ENCODE measurements at regions not wholly inside any gene's neighbourhood (a gene's known extent, or its start where the extent isn't known, plus 50 kb on each side); places are given as distances from the start of the nearest gene placed in this dataset.
"Not testable (repeated sequence)": the region's sequence is repeated elsewhere in the genome, so short reads cannot be mapped to it uniquely, and the experiment has no call there.

- no peak for DNase-seq (ENCODE audit: low read depth)
Observed at GRCh38 chr2:160803881-160804280, 310.3 kb upstream of the RBMS1 start.

DNA sequence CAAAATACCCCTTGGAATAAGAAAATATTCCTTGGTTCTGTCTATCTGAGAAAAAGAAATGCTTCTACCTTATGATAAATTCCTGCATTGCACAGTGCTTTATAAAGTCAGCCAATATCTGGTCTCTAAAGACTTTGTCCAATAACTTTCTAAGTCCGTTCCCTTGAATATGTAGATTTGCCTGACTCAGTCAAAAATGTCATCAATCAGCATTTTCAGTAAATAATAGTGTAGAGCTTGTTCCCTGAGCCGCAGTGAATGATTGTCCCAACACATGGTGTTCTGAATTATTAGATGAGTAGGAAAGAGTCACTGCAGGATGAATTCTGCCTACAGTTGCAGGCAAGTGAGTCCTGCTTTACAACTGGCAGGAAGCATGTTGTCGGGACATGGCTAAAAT, 316.8 kb upstream of the RBMS1 start:
- no peak for DNase-seq (ENCODE audit: low read depth)

DNA sequence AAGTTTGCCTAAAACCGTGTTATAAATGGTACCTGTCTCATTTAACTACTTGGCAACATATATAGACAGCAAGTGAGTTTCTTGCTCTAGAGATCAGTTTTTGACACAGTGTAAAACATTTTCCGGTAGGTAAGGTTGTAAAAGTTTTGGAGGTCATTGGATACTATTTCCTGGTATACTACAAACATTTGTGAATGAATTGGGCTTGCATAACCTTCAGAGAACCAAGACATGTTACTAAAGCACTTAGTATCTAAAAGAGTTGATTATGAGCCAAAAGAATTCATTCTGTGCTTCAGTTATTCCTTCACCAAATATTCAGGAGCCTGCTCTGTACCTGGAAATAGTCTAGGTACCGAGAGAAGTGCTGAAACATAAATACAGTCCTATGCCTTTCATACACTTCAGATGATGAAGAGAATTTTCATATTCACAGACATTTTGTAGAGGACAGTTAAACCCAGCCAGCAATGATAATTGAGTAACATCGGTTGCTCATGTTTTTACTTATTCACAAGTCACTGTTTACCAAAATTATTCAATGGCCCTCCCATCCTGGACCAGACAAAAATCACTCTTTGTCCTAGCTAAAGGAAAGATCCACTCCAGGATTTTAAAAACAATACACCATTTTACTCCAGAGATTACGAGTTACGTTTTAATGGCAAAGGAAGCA, 319.4 kb upstream of the RBMS1 start:
- DNase-seq (ENCODE audit: low read depth), result no peak

GRCh38 chr2:160813506-160813858, 319.9 kb upstream of the RBMS1 start:
- DNase-seq (ENCODE audit: low read depth), result no peak

- no peak for DNase-seq (ENCODE audit: low read depth)
Observed at GRCh38 chr2:160816916-160817499, 323.4 kb upstream of the RBMS1 start.

DNA sequence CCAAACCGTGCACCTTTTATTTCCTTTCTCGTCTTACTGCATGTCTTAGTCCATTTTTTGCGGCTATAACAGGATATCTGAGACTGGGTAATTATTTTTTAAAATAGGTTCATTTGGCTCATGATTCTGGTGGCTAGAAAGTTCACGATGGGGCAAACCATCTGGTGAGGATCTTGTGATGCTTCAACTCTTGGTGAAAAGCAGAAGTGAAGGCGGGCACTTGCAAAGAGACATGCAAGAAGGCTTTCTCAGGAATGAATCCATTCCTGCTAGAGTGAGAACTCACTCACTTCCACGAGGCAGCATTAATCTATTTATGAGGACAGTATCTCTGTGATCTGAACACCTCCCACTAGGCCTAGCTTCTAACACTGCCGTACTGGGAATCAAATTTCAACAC, 327.1 kb upstream of the RBMS1 start:
- no peak for DNase-seq (ENCODE audit: low read depth)

DNA sequence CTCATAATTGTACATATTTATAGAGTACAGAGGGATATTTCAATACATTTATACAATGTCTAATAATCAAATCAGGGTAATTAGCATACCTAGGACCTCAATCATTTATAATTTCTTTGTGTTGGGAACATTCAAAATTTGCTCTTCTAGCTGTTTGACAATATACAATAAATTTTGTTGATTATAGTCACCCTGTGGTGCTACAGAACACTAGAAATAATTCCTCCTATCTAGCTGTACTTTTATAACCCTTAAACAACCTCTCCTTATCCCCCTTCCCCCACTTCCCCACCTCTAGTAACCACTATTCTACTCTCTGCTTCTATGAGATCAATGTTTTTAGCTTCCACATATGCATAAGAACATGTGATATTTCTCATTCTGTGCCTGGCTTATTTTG, 328.4 kb upstream of the RBMS1 start:
- DNase-seq (ENCODE audit: low read depth), result no peak

DNA sequence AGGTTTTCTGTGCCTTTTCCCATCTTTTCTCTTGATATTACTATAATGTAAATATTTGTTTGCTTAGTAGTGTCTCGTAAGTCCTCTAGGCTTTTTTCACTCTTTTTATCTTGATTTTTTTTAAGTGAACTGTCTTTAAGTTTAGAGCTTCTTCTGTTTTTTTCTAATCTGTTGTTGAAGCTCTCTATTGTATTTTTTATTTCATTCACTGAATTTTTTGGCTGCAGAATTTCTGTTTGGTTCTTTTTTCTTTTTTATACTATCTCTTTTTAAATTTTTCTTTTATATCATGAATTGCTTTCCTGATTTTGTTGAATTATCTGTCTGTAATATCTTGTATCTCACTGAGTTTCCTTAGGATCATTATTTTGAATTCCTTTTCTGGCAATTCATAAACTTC, 331.8 kb upstream of the RBMS1 start:
- DNase-seq (ENCODE audit: low read depth), result no peak

- no peak for DNase-seq (ENCODE audit: low read depth)
Observed at GRCh38 chr2:160826496-160826895, 332.9 kb upstream of the RBMS1 start.

DNA sequence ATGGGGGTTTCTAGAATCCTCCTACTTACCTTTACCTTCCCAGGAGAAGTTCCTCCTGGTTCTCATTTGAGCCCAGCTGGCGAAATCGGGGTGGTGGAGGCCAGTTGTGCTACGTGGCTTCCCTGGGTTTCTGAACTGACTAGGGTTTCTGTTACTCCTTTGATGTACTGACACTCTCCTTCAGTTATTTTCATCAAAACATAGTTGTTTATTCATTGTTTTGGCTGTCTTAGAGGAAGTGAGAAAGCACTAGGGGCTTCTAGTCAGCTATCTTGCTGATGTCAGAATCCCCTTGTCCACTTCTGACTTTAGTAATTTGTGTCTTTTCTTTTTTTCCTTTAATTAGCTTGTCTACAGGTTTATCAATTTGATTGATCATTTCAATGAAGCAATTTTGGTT, 332.2 kb upstream of the TANK start:
- no peak for DNase-seq (ENCODE audit: low read depth)

DNA sequence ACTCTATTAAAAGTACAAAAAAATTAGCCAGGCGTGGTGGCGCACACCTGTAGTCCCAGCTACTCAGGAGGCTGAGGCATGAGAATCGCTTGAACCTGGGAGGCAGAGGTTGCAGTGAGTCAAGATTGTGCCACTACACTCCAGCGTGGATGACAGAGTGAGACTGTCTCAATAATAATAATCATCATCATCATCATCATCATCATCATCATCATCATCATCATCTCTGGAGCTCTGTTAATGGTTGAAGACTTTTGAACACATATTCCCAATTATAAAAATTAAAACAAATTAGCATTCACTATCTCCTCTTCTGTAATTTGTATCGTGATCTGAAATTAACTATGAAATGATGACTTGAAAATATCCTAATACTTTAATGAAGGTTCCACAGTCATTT, 327.8 kb upstream of the TANK start:
- DNase-seq (ENCODE audit: low read depth), result not testable (repeated sequence)

DNA sequence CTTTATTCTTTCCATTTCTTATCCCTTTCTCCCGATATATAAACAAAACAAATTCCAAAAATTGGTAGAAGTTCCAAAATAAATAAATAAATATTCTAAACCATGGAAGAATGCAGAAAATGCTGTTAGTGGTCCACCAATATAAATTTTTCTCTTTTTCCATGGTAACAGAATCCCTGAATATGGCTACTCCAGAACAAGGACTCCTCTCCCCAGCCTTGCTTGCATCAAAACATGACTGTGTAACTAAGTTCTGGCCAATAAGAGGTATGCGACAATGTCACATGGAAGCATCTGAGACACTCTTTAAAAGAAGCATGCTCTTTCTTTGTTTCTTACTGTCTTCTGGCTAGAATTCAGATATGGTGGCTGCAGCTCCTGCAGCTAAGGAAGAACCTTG, 325.1 kb upstream of the TANK start:
- DNase-seq (ENCODE audit: low read depth), result no peak

GRCh38 chr2:160836755-160837154, 323.5 kb upstream of the TANK start:
- peak; percentile 88 for DNase-seq (ENCODE audit: low read depth)

DNA sequence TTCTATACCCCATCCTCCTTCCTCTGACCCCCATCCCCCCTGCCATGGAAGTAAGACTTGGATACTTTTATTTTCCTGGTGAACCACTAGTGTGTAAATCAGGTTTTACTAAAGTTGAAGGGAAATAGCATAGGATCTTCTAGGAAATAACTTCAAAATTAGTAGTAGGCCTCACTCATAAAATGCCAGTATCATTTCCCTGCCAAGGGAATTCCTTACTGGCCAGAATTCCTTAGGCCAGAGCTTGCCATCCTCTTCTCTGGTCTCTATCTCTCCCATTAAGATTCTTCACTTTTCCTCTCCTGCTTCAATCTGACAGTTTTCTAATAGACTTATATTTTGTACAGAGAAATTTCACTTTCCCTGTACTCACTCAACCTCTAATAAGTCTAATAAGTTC, 322.8 kb upstream of the TANK start:
- DNase-seq (ENCODE audit: low read depth), result no peak

GRCh38 chr2:160838147-160838546, 322.1 kb upstream of the TANK start:
- no peak for DNase-seq (ENCODE audit: low read depth)

GRCh38 chr2:160838691-160839090, 321.5 kb upstream of the TANK start:
- no peak for DNase-seq (ENCODE audit: low read depth)

DNA sequence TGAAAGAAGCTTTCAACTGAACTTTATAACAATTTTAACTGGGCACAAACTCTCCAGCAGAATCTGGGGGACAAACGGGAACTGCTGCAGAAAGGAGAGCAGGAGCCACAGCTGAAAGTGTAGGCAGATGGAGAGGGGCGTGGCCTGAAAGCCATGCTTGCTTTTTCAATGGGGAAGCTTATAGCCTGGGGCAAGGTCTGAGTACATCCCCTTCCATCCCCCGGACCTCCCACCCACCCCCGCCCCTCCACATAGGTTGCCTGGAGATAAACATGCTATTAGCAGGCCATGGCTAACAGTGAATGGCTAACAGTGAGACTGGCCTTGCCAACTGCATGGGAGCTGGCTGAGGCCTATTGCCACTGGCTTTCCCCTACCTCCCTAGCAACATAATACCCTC, 317.9 kb upstream of the TANK start:
- DNase-seq (ENCODE audit: low read depth), result no peak

GRCh38 chr2:160859096-160859495, 301.1 kb upstream of the TANK start:
- DNase-seq (ENCODE audit: low read depth), result no peak

GRCh38 chr2:160862226-160862625, 298.0 kb upstream of the TANK start:
- no peak for DNase-seq (ENCODE audit: low read depth)

- DNase-seq (ENCODE audit: low read depth), result no peak
Observed at GRCh38 chr2:160868891-160869290, 291.3 kb upstream of the TANK start.

DNA sequence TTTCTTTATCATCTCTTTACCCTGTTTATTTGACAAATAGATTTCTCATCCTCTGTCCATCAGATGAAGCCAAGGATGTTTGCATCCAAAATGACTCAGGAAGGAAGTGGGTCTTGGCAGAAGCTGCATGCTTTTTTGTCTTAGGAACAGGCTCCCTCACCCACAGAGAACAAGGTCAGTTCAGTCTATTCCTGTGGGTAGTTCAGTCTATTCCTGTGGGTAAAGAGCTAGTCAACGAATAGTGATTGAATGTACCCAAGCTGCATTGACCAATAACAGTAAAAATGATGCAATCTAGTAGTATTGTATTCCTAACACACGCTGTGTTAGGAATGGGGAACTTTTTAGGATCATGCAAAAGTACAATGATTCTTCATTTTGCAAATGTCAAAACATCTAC, 290.8 kb upstream of the TANK start:
- peak; percentile 94 for DNase-seq (ENCODE audit: low read depth)

DNA sequence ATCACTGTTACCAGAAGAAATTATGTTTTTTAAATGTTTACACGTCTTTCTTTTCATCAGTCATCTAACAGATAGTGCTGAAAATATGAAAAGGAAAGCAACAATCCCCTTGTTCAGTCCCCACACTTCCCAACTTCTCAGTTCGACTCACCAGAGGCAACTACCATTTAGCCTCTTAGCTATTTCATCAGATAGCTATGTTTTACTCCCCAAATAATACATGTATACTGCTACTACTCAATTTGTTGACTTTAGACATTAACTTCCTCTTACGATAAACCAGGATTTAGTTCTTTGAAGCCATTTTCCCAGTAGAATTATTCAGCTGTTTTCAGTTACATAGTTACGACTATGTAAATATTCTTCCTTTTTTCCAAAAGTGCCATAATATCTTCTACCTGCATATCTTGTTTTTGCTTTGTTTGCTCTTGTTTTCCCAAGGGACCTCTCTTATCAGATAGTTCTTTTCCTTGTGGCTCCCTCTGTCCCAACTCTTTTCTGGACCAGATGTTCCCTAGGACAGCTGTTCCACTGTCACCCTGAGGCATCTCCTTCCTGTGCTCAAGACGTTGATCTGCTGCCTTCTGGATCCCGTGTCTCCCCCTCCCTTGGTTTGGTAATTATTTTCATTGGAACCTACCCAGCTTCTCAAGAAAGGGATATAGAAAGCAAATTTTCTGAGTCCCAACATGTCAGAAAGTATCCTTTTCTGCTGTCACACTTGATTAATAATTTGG, 289.3 kb upstream of the TANK start:
- DNase-seq (ENCODE audit: low read depth), result no peak

DNA sequence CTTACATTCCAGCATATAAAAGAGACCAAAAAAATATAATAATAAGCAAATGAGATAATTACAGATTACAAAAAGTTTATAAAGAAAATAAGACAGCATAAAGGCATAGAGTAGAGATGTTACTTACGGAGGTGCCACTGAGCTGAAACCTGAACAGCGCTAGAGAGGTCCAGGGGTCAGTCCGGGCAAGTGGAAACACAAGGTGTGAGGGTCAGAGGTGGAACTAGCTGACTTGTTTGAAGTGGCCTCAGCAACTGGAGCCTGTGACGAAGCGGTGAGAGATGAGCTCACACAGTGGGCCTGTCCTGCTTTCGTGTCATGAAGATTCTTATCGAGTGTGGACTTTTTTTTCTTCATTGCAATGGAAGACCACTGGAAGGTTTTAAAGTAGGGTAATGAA, 288.3 kb upstream of the TANK start:
- no peak for DNase-seq (ENCODE audit: low read depth)

DNA sequence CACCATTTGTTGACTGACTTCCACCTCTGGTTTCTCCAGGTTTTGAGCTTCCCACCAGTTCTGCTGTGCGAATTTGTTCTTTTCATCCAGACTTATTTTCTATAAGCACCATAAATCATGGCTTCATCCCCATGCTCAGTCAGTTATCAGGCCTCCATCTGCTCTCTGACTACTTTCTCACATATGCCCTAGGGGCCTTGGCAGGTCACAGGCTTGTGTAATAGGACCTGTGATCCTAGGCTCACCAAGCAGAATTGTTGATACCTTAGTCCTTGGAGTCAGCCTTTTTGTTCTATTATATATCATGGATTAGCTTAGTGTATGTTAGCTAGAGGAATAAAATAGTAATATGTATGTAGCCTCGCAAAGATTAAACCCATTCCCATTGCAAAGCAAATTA, 284.2 kb upstream of the TANK start:
- no peak for DNase-seq (ENCODE audit: low read depth)
